Endometrial microvascular endothelial cells (primary cell): ENCODE measurements at regions not wholly inside any gene's neighbourhood (a gene's known extent, or its start where the extent isn't known, plus 50 kb on each side); places are given as distances from the start of the nearest gene placed in this dataset.

ENCODE experiments used
- in situ Hi-C: cut with HindIII; loops from 2 replicates; pipeline ENCODE4 v1.10.0; 2017; ENCODE audit warnings: low sequenced_read_pairs, low pct_unique_long_range_greater_than_20kb; ENCODE audit errors: inconsistent ontology term

DNA sequence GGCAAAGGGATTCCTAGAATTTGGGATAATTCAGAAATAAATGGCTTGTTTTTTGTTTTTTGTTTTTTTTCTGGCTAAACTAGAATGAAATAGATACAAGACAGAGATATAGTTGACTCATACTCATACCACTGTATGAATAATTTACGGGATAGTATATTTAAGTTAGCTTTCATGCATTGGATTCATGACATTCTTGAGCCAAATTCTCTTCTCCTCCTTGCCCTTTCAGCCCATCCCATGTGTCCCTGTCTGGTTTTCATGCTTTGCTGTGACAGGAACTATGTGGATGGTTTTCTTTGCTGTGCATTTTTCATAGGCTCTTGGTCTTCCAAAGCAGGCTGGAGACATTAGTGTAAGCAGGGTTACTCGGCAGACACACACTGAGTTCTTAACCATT lies 66.6 kb upstream of the UMPS start:
- in situ Hi-C loops = loop anchor here (25.0 kb wide), 1 partner anchor 101 kb away; no protein-coding TSS in a partner anchor

DNA sequence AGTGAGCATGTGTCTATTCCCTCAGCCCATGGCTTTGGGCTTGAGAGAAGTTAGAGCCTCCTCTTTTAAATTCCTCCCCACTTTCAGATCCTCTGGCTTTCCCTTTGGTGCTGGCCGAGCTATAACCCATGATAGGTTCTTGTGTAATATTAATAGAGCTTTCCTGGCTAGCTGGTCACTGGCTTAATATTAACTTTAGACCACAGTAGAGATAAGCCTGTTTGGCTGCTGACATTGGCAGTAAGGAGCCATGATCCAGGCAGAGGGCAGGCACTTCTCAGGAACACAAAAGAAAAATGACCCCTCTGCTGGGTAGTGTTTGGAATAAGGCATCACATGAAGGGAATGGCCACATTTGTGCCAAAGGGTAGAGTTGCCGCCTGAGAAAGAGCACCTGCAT lies 65.4 kb upstream of the UMPS start:
- in situ Hi-C loops = loop anchor here (25.0 kb wide), 1 partner anchor 103 kb away; no protein-coding TSS in a partner anchor

DNA sequence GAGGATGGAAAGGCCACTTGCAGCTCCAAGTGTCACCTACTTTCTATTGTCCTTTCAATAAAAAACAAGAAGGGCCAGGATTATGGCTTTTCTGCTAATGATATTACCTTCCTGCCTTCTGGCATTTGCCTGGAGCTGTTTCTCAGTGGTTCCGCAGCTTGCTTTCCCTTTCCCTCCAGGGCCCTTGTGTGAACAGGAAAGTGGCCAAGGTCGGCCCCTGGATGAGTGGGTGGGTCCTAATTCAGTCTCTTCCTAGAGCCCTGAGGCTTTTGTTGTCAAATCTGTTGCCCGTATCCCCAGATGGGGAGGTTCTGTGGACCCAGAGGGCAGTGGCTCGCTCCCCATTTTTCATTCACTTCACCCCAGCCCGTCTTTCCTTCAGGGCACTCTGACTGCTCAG lies 64.2 kb upstream of the UMPS start:
- in situ Hi-C loops = loop anchor here (25.0 kb wide), 1 partner anchor 104 kb away; no protein-coding TSS in a partner anchor

GRCh38 chr3:124669470-124669869 lies 60.8 kb upstream of the UMPS start:
- in situ Hi-C loops = loop anchor here (25.0 kb wide), 1 partner anchor 107 kb away; no protein-coding TSS in a partner anchor

DNA sequence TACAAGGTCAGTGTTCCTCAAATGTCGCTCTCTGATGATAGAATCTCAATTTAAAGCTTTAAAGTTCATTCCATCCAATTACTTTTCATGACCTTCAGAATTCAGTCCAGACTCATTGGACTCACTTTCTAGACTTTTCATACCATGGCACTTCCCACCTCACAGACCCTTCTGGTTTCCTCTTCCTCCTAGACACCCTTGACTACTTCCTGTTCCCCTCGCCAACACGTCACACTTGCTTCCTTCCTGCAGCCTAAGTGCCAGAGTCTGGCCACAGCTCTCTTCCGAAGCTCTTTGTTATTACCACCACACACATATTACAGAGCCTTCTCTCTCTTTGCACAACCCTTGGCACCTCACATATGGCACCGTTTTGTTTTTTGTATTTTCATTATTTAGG lies 59.1 kb upstream of the UMPS start:
- in situ Hi-C loops = loop anchor here (25.0 kb wide), 1 partner anchor 109 kb away; no protein-coding TSS in a partner anchor

GRCh38 chr3:124674336-124674735 lies 55.9 kb upstream of the UMPS start:
- in situ Hi-C loops = loop anchor here (25.0 kb wide), 1 partner anchor 112 kb away; no protein-coding TSS in a partner anchor

DNA sequence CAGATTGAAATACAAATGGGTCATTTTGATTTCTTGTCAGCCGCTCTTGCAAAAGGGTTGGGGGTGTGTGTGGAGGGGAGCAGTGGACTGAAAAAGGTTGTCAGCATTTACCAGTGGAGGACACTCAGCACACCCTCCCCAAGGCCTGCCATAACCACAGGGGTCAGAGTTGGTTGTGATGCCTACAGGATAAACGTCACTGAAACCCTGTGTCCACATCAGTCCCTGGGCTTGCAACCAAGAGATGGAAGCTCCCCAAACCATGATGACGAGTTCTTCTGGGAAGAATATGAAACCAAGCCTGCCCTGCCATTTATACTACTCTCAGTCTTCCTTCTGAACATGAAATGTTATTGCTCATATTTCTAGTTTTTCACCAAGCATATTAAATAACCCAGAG lies 54.0 kb upstream of the UMPS start:
- in situ Hi-C loops = no loop called here

DNA sequence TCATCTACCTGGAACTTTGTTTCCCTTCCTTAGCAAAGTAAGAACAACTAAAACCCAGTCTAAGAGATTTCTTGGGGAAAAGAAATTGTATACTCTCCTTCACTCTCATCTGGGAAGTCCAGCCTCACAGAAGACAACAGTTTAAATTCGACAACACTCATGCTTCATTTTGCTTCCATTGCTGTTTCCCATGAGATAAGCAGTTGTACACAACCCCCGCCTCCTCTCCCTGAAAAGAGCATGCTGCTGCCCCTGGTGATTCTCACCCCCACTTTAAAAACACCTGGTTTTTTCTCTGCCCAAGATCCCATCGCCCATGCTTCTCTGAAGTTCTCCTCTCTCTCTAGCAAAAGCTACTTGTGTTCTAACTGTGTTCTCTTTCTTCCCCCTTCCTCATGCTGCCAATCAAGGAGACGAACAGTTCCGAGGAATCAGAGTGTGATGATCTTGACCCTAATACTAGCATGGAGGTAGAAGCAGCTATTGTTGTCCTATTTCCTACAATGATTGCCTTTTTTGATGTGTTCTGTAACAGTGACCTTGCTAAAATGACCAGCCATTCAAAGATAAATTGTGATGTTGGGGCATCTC lies 51.1 kb upstream of the UMPS start:
- in situ Hi-C loops = no loop called here
